Pancreas (tissue), 10 donors: ENCODE measurements at regions not wholly inside any gene's neighbourhood (a gene's known extent, or its start where the extent isn't known, plus 50 kb on each side); places are given as distances from the start of the nearest gene placed in this dataset.

ENCODE experiments used
- ATAC-seq, 4 donors: fragments of 200-7000 bp; cut with Tn5 transposase; one replicate each; pipeline versions ENCODE4 v1.8.0 to v1.9.1; 2020; ENCODE audit warnings: mild to moderate bottlenecking in 4 of 4, moderate library complexity in 4 of 4
- DNase-seq, 6 donors: peaks; one replicate each; pipeline ENCODE4 v3.0.0-alpha.2; 2020
- FAIRE-seq: peaks from 2 replicates; lab custom pipeline; 2012; peaks lifted over from hg19 to GRCh38; lab: Jason Lieb, UNC
- H3K27ac ChIP-seq, 4 donors: fragments of 200-600 bp; sonication (generic); 1 replicate in 3 of 4; 2 replicates in 1 of 4; pipeline versions ENCODE4 v1.5.0 to v1.8.0; 2020
- H3K27me3 ChIP-seq, 4 donors: fragments of 200-600 bp; one replicate each; pipeline ENCODE4 v1.8.0; 2021
- H3K36me3 ChIP-seq, 3 donors: fragments of 200-600 bp; sonication (generic) in 1 of 3; one replicate each; pipeline versions ENCODE4 v1.5.0 to v1.8.0; 2020 to 2021
- H3K4me1 ChIP-seq, 3 donors: fragments of 200-600 bp; one replicate each; pipeline ENCODE4 v1.8.0; 2021
- H3K4me3 ChIP-seq, 4 donors: fragments of 200-600 bp; sonication (generic) in 2 of 4; one replicate each; pipeline versions ENCODE4 v1.5.0 to v1.8.0; 2020 to 2021
- H3K9me3 ChIP-seq, 4 donors: fragments of 200-600 bp; one replicate each; pipeline ENCODE4 v1.8.0; 2021
- CTCF ChIP-seq, 4 donors: fragments of 200-600 bp; sonication (generic) in 3 of 4; IDR thresholded peaks; one replicate each; pipeline versions ENCODE4 v1.5.0 to v1.8.0; 2021; ENCODE audit warnings: antibody characterized with exemption in 4 of 4
- WGBS, 2 donors: extraction: QIAGEN DNeasy Blood & Tissue Kit; methylation state at CpG; one replicate each; pipeline ENCODE4 v1.1.7; 2013; 5-methylcytosine and 5-hydroxymethylcytosine counted together
- intact Hi-C, 3 donors: fragments of 100-400 bp; cut with DNase I; formaldehyde crosslinking; loops; one replicate each; pipeline versions ENCODE4 v1.11.1 to v1.14.2; 2022
- donor health status: healthy with polysubstance abuse.
- donor health status: DM: no; HTN: no; CAD: no; lungs with moderate emphysema.
- donor health status: DM: no; HTN: no; CAD: no.
- donor health status: control.
- donor health status: control.
- donor health status: Bipolar disorder and iron deficiency.
- donor health status: DM: yes; HTN: yes; CAD: no.
- donor health status: DM: no; HTN: no; CAD: no.
- donor health status: DM: no; HTN: no; CAD: no.
- donor health status: DM: yes; HTN: yes; CAD: no.

DNA sequence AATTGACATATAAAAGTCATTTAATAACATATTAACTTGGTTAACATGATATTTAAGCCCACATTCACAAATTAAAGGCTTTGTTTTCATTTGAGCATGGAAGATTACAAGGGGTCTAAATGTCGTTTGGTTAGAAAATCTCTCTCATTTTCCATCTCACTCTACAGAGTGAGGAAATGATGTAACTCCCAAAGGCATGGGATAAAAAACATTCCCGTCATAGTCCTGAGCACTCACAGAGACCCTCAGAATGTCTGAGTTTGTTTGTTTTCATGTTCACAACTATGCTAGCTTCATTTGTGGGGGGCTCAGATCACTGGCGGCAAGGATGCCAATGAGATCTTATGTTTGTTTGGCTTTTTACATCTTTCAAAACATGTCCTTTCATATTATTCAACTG lies 307.5 kb downstream of the TBC1D4 start:
- H3K4me1 ChIP-seq, result no peaks in the 10 kb centered on the region
- no peak for TF ChIP-seq CTCF (IDR thresholded peaks at IDR 0.05)
- no peak overlapping the region for H3K4me3 ChIP-seq
- H3K27me3 ChIP-seq, result no peaks in the 10 kb centered on the region
- H3K27ac ChIP-seq, result no peak overlapping the region
- intact Hi-C loops, result no loop called here
- DNase-seq, result no peak
- WGBS, 2 donors, result 54 to 68% methylated on average over 3 of the region's 3 CpGs
- H3K9me3 ChIP-seq, result no peaks in the 10 kb centered on the region
- no peak for FAIRE-seq
- H3K36me3 ChIP-seq, result no peaks in the 10 kb centered on the region
- no peak for ATAC-seq

- H3K27me3 ChIP-seq, result no peaks in the 10 kb centered on the region
- no peak for TF ChIP-seq CTCF (IDR thresholded peaks at IDR 0.05)
- intact Hi-C loops, result no loop called here
- WGBS, 2 donors, result 25 to 26% methylated on average over 9 of the region's 9 CpGs
- H3K27ac ChIP-seq, result no peak overlapping the region
- ATAC-seq (no peak), FAIRE-seq (no peak), DNase-seq (no peak)
- no peaks in the 10 kb centered on the region for H3K9me3 ChIP-seq
- no peaks in the 10 kb centered on the region for H3K4me1 ChIP-seq
- H3K36me3 ChIP-seq, result no peaks in the 10 kb centered on the region
- H3K4me3 ChIP-seq, result no peak overlapping the region
These were observed 308.3 kb downstream of the TBC1D4 start for GRCh38 chr13:75173457-75174356.

DNA sequence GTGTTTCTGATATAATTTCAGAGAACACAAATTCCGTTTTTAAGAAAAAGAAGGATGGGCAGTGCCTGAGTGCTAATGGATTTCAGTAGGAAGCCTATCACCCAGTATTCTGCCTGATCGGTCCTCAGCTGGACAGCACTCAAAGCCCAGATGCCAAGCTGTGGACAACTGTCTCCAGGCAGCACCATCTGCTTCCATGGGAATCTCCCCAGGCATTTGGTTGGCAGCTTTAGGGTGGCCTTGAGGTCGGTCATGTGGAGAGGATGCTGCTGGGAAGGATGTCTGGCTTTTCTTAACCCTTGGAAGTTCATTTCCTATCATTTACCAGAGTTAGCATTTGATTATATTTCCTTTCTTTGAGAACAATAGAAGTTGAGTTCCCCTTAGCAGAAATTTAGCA lies 311.7 kb downstream of the TBC1D4 start:
- Histone ChIP-seq H3K27me3 (no peaks in the 10 kb centered on the region), H3K9me3 (no peaks in the 10 kb centered on the region), H3K36me3 (no peaks in the 10 kb centered on the region), H3K27ac (no peak overlapping the region), H3K4me1 (no peaks in the 10 kb centered on the region), H3K4me3 (no peak overlapping the region)
- TF ChIP-seq CTCF (IDR thresholded peaks at IDR 0.05), result no peak
- ATAC-seq, result no peak
- 37 to 54% methylated on average over 3 of the region's 3 CpGs for WGBS, 2 donors
- intact Hi-C loops, result no loop called here
- no peak for FAIRE-seq
- no peak for DNase-seq

DNA sequence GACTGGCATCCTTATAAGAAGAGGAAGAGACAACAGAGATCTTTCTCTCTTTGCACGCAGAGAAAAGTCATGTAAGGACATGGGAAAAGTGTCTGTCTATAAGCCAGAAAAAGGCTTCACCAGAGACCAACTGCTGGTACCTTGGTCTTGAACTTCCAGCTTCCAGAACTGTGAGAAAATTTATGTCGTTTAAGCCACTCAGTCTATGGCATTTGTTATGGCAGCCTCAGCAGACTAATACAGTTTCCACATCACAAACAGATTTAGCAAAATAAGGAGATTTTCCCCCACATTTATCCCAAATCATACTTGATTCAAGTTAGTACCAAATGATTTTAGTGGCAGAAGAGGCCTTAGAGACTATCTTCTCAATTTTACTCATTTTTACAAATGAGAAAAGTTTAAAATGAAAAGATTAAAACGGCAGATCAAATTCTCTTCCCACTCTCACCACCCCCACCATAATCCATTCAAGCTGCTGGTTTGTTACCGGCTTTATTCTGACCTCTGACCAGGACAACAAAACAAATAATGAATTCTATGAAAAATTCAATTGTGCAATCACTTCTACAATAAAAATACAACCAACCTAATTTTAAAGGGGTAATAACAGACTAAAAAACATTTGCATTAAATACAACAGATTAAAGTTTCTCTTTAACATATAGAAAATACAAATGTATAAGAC lies 316.3 kb downstream of the TBC1D4 start:
- Histone ChIP-seq H3K9me3 (no peaks in the 10 kb centered on the region), H3K27me3 (no peaks in the 10 kb centered on the region), H3K36me3 (no peaks in the 10 kb centered on the region), H3K4me1 (no peaks in the 10 kb centered on the region), H3K4me3 (no peak overlapping the region), H3K27ac (no peak overlapping the region)
- ATAC-seq (no peak), DNase-seq (no peak), FAIRE-seq (no peak)
- intact Hi-C loops, result no loop called here
- 41 to 56% methylated on average over 4 of the region's 4 CpGs for WGBS, 2 donors
- TF ChIP-seq CTCF (IDR thresholded peaks at IDR 0.05), result no peak

- no peaks in the 10 kb centered on the region for H3K9me3 ChIP-seq
- no peaks in the 10 kb centered on the region for H3K27me3 ChIP-seq
- WGBS, 2 donors, result 52 to 62% methylated on average over 8 of the region's 8 CpGs
- ATAC-seq, result no peak
- H3K36me3 ChIP-seq, result no peaks in the 10 kb centered on the region
- intact Hi-C loops, result no loop called here
- H3K4me3 ChIP-seq, result no peak overlapping the region
- no peak overlapping the region for H3K27ac ChIP-seq
- no peaks in the 10 kb centered on the region for H3K4me1 ChIP-seq
- TF ChIP-seq CTCF (IDR thresholded peaks at IDR 0.05), result no peak
- no peak for DNase-seq
- no peak for FAIRE-seq
These were observed 320.2 kb downstream of the TBC1D4 start for GRCh38 chr13:75161804-75162203.
